Esophagus squamous epithelium (tissue), 5 donors: ENCODE measurements at regions not wholly inside any gene's neighbourhood (a gene's known extent, or its start where the extent isn't known, plus 50 kb on each side); places are given as distances from the start of the nearest gene placed in this dataset.

Experiments
- DNase-seq: peaks from one replicate; lab custom pipeline; 2025; lab: John Stamatoyannopoulos, UW
- H3K27ac ChIP-seq, 4 donors: fragments of 200-600 bp; sonication (generic); one replicate each; pipeline ENCODE4 v1.5.1; 2016 to 2019; ENCODE audit warnings: mild to moderate bottlenecking in 1 of 4
- H3K27me3 ChIP-seq, 4 donors: fragments of 200-600 bp; sonication (generic); 1 replicate in 3 of 4; 2 replicates in 1 of 4; pipeline versions ENCODE4 v1.5.1 to v1.6.0; 2017 to 2021; ENCODE audit warnings: antibody characterized with exemption in 1 of 4
- H3K36me3 ChIP-seq, 3 donors: fragments of 200-600 bp; sonication (generic); one replicate each; pipeline ENCODE4 v1.5.1; 2016 to 2019
- H3K4me1 ChIP-seq, 3 donors: fragments of 200-600 bp; sonication (generic); one replicate each; pipeline ENCODE4 v1.5.1; 2017 to 2019
- H3K4me3 ChIP-seq, 4 donors: fragments of 200-600 bp; sonication (generic); 1 replicate in 3 of 4; 2 replicates in 1 of 4; pipeline ENCODE4 v1.5.1; 2016 to 2019; ENCODE audit warnings: mild to moderate bottlenecking in 2 of 4, moderate library complexity in 1 of 4
- H3K9me3 ChIP-seq, 3 donors: fragments of 200-600 bp; sonication (generic); one replicate each; pipeline ENCODE4 v1.5.1; 2016 to 2019
- POLR2A ChIP-seq, 4 donors: fragments of 450-650 bp; IDR thresholded peaks; one replicate each; pipeline ENCODE4 v1.6.1; 2017; ENCODE audit warnings: antibody characterized with exemption in 4 of 4, mild to moderate bottlenecking in 4 of 4, moderate library complexity in 3 of 4
- WGBS, 2 donors: methylation state at CpG; one replicate each; pipeline ENCODE4 v1.1.5; 2018; 5-methylcytosine and 5-hydroxymethylcytosine counted together
- intact Hi-C: fragments of 100-400 bp; cut with DNase I; formaldehyde crosslinking; loops from one replicate; pipeline ENCODE4 v1.15.0; 2022
- TF ChIP-seq, protein P1 (sequence below), 6 experiments: fragments of 450-650 bp in 4 of 6; fragments of 200-600 bp in 2 of 6; sonication (generic) in 2 of 6; IDR thresholded peaks; one replicate each; pipeline ENCODE4 v1.5.1; 2016 to 2019; ENCODE audit warnings: antibody characterized with exemption in 6 of 6, mild to moderate bottlenecking in 4 of 6, moderate library complexity in 4 of 6
- donor health status: DM: yes; HTN: yes; CAD: no.

DNA sequence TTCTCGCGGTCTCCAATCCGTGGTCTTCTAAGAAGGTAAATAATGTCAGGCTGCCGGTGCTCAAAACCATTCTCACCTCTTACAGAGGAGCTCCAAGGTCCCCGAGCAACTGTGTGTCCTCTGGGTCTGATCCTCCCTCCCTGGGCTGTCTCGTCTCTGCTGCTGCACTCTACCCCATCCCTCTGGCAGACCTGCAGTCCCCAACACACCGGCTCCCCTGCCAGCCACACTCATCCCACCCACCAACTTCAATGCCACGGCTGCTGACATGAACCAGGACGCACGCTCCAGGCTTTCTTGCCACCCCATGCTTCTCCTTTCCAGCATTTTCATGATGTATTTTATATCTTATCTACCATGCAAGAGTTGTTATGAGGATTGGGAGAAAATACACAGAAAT lies 559.5 kb upstream of the SALL3 start:
- WGBS, 2 donors = 80 to 88% methylated on average over 8 to 10 of the region's 10 CpGs
- DNase-seq = no peak
- TF ChIP-seq, protein P1, sequence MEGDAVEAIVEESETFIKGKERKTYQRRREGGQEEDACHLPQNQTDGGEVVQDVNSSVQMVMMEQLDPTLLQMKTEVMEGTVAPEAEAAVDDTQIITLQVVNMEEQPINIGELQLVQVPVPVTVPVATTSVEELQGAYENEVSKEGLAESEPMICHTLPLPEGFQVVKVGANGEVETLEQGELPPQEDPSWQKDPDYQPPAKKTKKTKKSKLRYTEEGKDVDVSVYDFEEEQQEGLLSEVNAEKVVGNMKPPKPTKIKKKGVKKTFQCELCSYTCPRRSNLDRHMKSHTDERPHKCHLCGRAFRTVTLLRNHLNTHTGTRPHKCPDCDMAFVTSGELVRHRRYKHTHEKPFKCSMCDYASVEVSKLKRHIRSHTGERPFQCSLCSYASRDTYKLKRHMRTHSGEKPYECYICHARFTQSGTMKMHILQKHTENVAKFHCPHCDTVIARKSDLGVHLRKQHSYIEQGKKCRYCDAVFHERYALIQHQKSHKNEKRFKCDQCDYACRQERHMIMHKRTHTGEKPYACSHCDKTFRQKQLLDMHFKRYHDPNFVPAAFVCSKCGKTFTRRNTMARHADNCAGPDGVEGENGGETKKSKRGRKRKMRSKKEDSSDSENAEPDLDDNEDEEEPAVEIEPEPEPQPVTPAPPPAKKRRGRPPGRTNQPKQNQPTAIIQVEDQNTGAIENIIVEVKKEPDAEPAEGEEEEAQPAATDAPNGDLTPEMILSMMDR (IDR thresholded peaks at IDR 0.05) = no peak
- no peak for TF ChIP-seq POLR2A (IDR thresholded peaks at IDR 0.05)
- intact Hi-C loops = no loop called here
- Histone ChIP-seq H3K4me1 (no peaks in the 10 kb centered on the region), H3K27me3 (no peaks in the 10 kb centered on the region), H3K36me3 (no peaks in the 10 kb centered on the region), H3K27ac (no peak overlapping the region), H3K4me3 (no peak overlapping the region), H3K9me3 (no peaks in the 10 kb centered on the region)

GRCh38 chr18:78421392-78421791 lies 558.2 kb upstream of the SALL3 start:
- H3K36me3 ChIP-seq = no peaks in the 10 kb centered on the region
- H3K27ac ChIP-seq = no peak overlapping the region
- no peaks in the 10 kb centered on the region for H3K9me3 ChIP-seq
- H3K4me3 ChIP-seq = no peak overlapping the region
- no peaks in the 10 kb centered on the region for H3K4me1 ChIP-seq
- TF ChIP-seq POLR2A (IDR thresholded peaks at IDR 0.05) = no peak
- no peak for DNase-seq
- intact Hi-C loops = no loop called here
- H3K27me3 ChIP-seq = peaks cover 0 to 4% (median 0%) of the 10 kb centered on the region in 4 donors
- no CpG with 5 or more reads among the region's 1 CpG for WGBS, 2 donors

GRCh38 chr18:78422336-78422735 lies 557.3 kb upstream of the SALL3 start:
- H3K36me3 ChIP-seq = no peaks in the 10 kb centered on the region
- intact Hi-C loops = no loop called here
- TF ChIP-seq POLR2A (IDR thresholded peaks at IDR 0.05) = no peak
- TF ChIP-seq, protein P1 (IDR thresholded peaks at IDR 0.05) = no peak
- peaks cover 0 to 4% (median 0%) of the 10 kb centered on the region in 4 donors for H3K27me3 ChIP-seq
- no peak overlapping the region for H3K4me3 ChIP-seq
- no peak for DNase-seq
- no peaks in the 10 kb centered on the region for H3K9me3 ChIP-seq
- no peaks in the 10 kb centered on the region for H3K4me1 ChIP-seq
- H3K27ac ChIP-seq = no peak overlapping the region
- 54 to 55% methylated on average over 6 to 7 of the region's 7 CpGs for WGBS, 2 donors

DNA sequence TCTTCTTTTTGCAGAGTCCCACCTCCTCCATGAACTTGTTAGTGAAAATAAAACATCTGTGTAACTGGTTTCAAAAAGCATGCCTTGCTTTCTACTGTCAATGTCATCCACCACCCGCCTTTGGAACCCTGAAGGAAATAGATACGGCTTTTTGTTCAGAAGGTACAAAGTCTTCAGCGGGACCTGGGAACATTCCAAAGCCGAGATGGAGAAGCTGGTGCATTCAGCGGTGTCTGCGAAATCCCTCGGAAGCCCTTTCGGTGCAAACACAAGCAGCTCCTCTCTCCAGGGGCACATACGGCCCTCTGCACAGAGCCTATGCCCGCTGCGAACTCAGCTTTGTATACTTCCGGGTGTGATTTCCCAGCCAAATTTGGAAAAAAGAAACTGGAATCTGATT lies 555.8 kb upstream of the SALL3 start:
- peaks cover 0 to 4% (median 0%) of the 10 kb centered on the region in 4 donors for H3K27me3 ChIP-seq
- 87% methylated on average over 12 of the region's 12 CpGs for WGBS, 2 donors
- no peak overlapping the region for H3K4me3 ChIP-seq
- DNase-seq = no peak
- no peaks in the 10 kb centered on the region for H3K36me3 ChIP-seq
- H3K4me1 ChIP-seq = no peaks in the 10 kb centered on the region
- H3K9me3 ChIP-seq = no peaks in the 10 kb centered on the region
- H3K27ac ChIP-seq = no peak overlapping the region
- TF ChIP-seq POLR2A (IDR thresholded peaks at IDR 0.05) = no peak
- TF ChIP-seq, protein P1 (IDR thresholded peaks at IDR 0.05) = no peak
- intact Hi-C loops = no loop called here

DNA sequence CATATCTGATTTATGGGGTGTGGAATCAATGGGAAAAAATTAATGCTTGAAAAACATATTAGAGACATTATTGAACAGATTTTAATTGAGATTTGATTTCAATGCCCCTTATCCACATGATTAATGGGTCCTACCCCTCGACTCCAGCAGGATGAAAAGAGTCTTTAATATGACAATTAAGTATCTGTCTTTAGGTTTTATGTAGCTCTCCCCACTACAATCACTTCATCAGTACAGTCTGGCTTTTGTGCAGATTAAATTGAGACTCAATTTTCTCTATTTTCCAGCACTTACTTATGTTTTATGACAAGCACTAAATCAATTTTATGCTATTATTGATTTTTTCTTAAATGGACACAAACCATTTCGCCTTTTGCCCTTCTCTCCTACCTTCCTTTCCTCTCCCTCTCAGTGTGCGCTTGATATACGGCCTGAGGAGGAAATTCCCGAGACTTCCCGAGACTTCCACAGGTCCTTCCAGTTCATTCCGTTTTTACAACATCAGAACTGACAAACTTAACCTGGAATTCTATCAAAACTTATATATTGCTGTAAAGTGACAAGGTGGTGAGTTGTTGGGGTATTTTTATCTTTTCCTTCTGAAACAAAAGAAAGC lies 555.1 kb upstream of the SALL3 start:
- no peak overlapping the region for H3K4me3 ChIP-seq
- intact Hi-C loops = no loop called here
- no peaks in the 10 kb centered on the region for H3K9me3 ChIP-seq
- H3K27me3 ChIP-seq = peaks cover 0 to 4% (median 0%) of the 10 kb centered on the region in 4 donors
- no peaks in the 10 kb centered on the region for H3K4me1 ChIP-seq
- no peaks in the 10 kb centered on the region for H3K36me3 ChIP-seq
- DNase-seq = no peak
- TF ChIP-seq POLR2A (IDR thresholded peaks at IDR 0.05) = no peak
- TF ChIP-seq, protein P1 (IDR thresholded peaks at IDR 0.05) = no peak
- H3K27ac ChIP-seq = no peak overlapping the region
- WGBS, 2 donors = 66 to 70% methylated on average over 7 of the region's 7 CpGs
